Type B pancreatic cell (in vitro differentiated cells): ENCODE measurements at regions not wholly inside any gene's neighbourhood (a gene's known extent, or its start where the extent isn't known, plus 50 kb on each side); places are given as distances from the start of the nearest gene placed in this dataset.

Experiments
- DNase-seq: peaks from one replicate; pipeline ENCODE4 v3.0.0; 2021; ENCODE audit warnings: mixed read lengths; ENCODE audit not compliant: unreplicated experiment; ENCODE audit errors: extremely low spot score
- H3K27ac Mint-ChIP-seq: 2 replicates; pipeline ENCODE4 v1.8.0; 2021; ENCODE audit warnings: mild to moderate bottlenecking, mixed read lengths
- H3K27me3 Mint-ChIP-seq: 2 replicates; pipeline ENCODE4 v1.8.0; 2021; ENCODE audit warnings: mixed read lengths
- H3K36me3 Mint-ChIP-seq: 2 replicates; pipeline ENCODE4 v1.8.0; 2021; ENCODE audit warnings: mixed read lengths
- H3K4me1 Mint-ChIP-seq: one replicate; pipeline ENCODE4 v1.8.0; 2021; ENCODE audit warnings: mixed read lengths; ENCODE audit not compliant: unreplicated experiment
- H3K4me3 Mint-ChIP-seq: 2 replicates; pipeline ENCODE4 v1.8.0; 2021; ENCODE audit warnings: mild to moderate bottlenecking, mixed read lengths
- H3K9me3 Mint-ChIP-seq: 2 replicates; pipeline ENCODE4 v1.8.0; 2021; ENCODE audit warnings: mixed read lengths
- CTCF ChIP-seq: fragments of 200-600 bp; sonication (generic); conservative IDR thresholded peaks from 2 replicates; pipeline ENCODE4 v1.5.0; 2021; ENCODE audit warnings: antibody characterized with exemption, mild to moderate bottlenecking

- Mint-ChIP-seq H3K9me3 (peaks cover 14% of the 10 kb centered on the region), H3K27me3 (peaks cover 13% of the 10 kb centered on the region), H3K4me1 (no peaks in the 10 kb centered on the region), H3K27ac (no peak overlapping the region), H3K36me3 (no peaks in the 10 kb centered on the region), H3K4me3 (no peak overlapping the region)
- TF ChIP-seq CTCF = no peak
- DNase-seq = no peak
These were observed 138.2 kb downstream of the NUAK1 start for GRCh38 chr12:106000382-106001104.

GRCh38 chr12:106001105-106001836, 137.5 kb downstream of the NUAK1 start:
- no peak for TF ChIP-seq CTCF
- H3K4me3 Mint-ChIP-seq = no peak overlapping the region
- H3K27ac Mint-ChIP-seq = no peak overlapping the region
- peaks cover 14% of the 10 kb centered on the region for H3K9me3 Mint-ChIP-seq
- no peaks in the 10 kb centered on the region for H3K36me3 Mint-ChIP-seq
- no peaks in the 10 kb centered on the region for H3K4me1 Mint-ChIP-seq
- no peak for DNase-seq
- H3K27me3 Mint-ChIP-seq = peaks cover 13% of the 10 kb centered on the region

GRCh38 chr12:106001837-106002218, 136.9 kb downstream of the NUAK1 start:
- no peak for DNase-seq
- Mint-ChIP-seq H3K27me3 (peaks cover 13% of the 10 kb centered on the region), H3K4me1 (no peaks in the 10 kb centered on the region), H3K4me3 (no peak overlapping the region), H3K27ac (no peak overlapping the region), H3K36me3 (no peaks in the 10 kb centered on the region), H3K9me3 (peaks cover 14% of the 10 kb centered on the region)
- TF ChIP-seq CTCF = no peak

GRCh38 chr12:106003297-106003696, 135.5 kb downstream of the NUAK1 start:
- H3K9me3 Mint-ChIP-seq = peaks cover 14% of the 10 kb centered on the region
- no peak overlapping the region for H3K4me3 Mint-ChIP-seq

GRCh38 chr12:106004289-106004688, 134.5 kb downstream of the NUAK1 start:
- no peak overlapping the region for H3K4me3 Mint-ChIP-seq
- H3K27ac Mint-ChIP-seq = no peak overlapping the region
- no peaks in the 10 kb centered on the region for H3K4me1 Mint-ChIP-seq
- H3K27me3 Mint-ChIP-seq = peaks cover 13% of the 10 kb centered on the region
- H3K9me3 Mint-ChIP-seq = peaks cover 14% of the 10 kb centered on the region
- DNase-seq = no peak
- no peaks in the 10 kb centered on the region for H3K36me3 Mint-ChIP-seq
- no peak for TF ChIP-seq CTCF

More at GRCh38 chr12:106003297-106003696, 135.5 kb downstream of the NUAK1 start:
- H3K36me3 Mint-ChIP-seq = no peaks in the 10 kb centered on the region
- no peaks in the 10 kb centered on the region for H3K4me1 Mint-ChIP-seq
- no peak overlapping the region for H3K27ac Mint-ChIP-seq
- peaks cover 13% of the 10 kb centered on the region for H3K27me3 Mint-ChIP-seq
- TF ChIP-seq CTCF = no peak
- DNase-seq = no peak
